Dermis microvascular lymphatic vessel endothelial cell (primary cell): ENCODE measurements at regions not wholly inside any gene's neighbourhood (a gene's known extent, or its start where the extent isn't known, plus 50 kb on each side); places are given as distances from the start of the nearest gene placed in this dataset.
"Not testable (repeated sequence)": the region's sequence is repeated elsewhere in the genome, so short reads cannot be mapped to it uniquely, and the experiment has no call there.

ENCODE experiments used
- DNase-seq, 2 donors: peaks; one replicate each; pipeline versions ENCODE4 v3.0.0 to v3.0.0-alpha.2; 2010; ENCODE audit warnings: low read depth in 2 of 2

- not testable (repeated sequence) for DNase-seq
Observed at GRCh38 chr18:78829026-78829425, 150.6 kb upstream of the SALL3 start.

DNA sequence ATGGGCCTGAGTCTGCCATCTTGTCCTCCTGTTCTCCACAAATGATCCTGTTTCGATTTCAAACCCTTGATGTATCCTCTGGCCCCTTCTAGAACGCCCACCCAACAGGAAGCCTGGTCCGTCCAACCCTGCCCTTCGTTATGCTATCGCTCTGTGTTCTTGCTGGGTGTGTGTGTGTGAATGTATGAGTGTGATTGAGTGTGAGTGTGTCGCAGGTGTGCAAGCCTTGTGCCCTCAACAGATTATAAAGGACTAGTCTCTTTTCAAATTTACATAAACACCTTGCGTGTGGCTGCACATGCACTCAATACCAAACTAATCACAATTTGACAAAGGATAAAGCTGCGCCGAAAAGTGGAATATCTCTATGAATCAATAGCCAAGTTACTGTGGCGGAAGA lies 149.5 kb upstream of the SALL3 start:
- no peak for DNase-seq

GRCh38 chr18:78830826-78831225 lies 148.8 kb upstream of the SALL3 start:
- DNase-seq: no peak

GRCh38 chr18:78831603-78832002 lies 148.0 kb upstream of the SALL3 start:
- no peak for DNase-seq

- no peak for DNase-seq
Observed at GRCh38 chr18:78833833-78834232, 145.8 kb upstream of the SALL3 start.

- DNase-seq: no peak
Observed at GRCh38 chr18:78836838-78837237, 142.8 kb upstream of the SALL3 start.

DNA sequence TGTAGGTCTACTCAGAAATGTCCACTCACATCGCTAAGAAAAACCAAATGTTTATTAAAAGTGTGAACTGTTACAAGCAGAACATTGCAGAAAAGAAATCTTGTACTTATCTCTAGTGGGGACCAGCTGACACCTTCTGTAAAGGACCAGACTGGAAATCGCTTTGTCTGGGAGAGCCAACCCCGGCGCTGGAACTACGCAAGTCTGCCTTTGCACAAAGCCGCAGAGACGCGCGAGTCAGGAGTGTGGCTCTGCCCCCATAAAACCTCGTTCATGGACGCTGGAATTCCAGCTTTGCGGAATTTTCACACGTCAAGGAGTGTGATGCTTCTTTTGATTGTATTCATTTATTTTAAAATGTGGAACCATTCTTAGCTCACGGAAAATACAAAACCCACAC lies 141.9 kb upstream of the SALL3 start:
- DNase-seq: no peak

DNA sequence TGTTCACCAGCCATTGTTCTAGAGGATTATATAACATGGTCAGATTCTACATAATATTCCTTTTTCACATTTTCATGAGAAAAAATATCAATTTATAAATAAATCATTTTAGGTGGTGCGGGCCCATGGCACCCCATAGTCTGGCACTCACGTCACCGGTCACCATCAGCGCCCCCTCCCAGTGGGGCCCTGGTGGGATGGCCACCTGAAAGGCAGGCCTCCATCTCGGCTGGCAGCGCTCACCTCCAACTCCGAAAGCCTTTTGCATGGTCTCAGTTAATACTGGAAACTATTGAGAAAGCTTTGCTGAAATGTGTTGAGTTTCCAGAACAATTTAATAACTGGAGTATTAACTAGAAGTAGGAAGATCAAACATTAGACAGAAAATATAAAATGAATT lies 141.4 kb upstream of the SALL3 start:
- DNase-seq: no peak

GRCh38 chr18:78849046-78849445 lies 130.6 kb upstream of the SALL3 start:
- no peak for DNase-seq

GRCh38 chr18:78849458-78849857 lies 130.2 kb upstream of the SALL3 start:
- DNase-seq: no peak

DNA sequence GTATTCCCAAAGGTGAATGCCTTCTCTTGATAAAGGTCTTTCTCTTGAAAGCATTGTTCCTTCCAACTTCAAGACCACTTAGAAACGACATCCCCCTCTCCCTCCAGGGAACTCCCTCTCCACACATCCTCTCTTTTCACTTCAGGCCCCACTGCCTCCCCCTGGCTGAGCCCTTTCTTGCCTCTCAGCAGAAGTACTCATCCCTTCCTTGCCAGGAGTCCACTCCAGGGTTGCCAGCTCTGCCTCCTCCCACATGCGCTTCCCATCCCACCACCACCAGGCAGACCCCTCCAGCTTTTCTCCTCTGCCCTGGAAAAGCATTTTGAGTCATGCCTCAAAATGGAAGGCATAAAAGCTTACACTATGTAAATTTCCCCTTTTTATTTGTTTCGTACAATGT lies 126.3 kb upstream of the SALL3 start:
- no peak for DNase-seq

DNA sequence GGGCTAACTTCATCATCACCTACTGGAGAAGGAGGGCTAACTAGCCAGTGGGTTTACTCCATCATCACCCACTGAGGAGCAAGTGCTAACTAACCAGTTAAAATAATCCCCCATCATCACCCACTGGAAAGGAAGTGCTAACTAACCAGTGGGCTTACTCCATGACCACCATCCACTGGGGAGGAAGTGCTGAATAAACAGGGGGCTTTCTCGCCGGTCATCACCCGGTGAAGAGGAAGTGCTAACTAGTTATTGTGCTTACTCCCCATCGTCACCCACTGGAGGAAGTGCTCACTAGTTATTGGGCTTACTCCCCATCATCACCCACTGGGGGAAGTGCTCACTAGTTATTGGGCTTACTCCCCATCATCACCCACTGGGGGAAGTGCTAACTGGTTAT lies 124.4 kb upstream of the SALL3 start:
- no peak for DNase-seq

DNA sequence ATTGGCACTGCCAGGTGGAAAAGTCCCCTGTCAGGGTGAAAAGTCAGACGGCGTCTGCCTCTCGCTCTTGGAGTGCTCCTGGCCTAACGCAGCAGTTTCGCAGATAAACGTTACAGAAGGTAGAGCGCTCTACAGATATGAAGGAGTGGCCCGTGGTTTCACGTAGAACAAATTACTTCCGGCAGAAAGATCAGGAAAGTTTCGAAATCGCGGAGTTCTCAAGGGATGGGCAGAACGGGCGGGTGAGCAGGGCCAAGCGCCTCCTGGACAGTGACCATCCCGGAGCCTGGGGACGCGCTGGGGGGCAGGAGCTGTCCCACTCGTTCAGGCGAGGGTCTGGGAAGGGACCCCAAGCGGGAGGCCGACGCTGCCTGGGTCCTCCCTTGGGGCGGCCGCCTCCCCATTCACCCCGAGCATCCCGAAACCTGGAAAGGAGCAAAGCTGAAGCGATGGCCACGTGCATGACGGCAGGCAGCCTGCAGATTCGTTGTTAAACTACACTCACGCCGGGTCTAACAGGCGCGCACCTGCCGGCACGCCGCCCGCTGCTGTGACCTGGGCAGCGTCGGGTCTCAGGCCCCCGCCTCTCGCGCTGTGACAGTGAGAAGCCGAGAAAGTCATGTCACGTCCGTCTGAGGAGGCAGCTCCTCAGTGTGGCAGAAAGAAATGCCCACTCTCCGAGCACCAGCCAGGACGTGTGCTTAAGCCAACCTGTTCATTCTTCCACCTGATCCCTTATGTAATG lies 122.9 kb upstream of the SALL3 start:
- no peak for DNase-seq

DNA sequence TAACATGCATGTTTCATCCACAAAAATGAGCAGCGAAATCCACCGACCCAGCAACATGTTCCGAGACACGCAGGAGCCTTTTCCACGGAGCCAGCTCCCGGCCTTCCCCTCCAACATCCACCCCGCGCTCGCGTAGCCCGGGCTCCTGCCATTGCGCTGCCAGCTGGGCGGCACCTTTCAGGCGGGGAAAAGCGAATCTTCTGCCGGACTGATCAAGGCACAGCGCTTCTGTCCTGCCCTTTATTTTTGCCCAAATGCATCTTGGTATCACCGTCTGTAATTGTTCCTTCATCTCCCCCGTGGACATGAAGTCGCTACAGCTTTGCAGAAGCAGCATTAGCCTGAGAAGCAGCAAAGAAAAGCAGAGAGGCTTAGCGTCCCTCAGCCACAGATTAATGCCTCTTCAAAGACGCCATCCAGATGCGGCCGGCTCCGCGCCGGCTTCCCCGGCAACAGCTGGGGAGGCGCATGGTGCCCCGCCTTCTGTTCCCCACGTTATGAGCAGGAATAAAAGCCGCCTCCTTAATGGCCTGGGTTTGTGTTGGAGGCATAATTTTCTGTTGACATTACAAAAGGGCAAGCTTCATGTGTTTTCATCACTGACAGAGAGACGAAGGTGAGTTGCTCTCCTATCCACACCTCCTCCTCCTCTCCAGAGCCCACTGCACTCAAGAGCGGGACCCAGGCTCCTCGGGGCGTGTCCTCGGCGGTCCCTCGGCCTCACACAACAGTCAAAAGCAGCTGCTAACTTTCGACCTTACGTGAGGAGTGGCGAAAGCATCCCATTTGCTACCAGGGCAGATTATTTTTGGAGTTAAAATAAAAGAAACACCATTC lies 122.1 kb upstream of the SALL3 start:
- DNase-seq: no peak

DNA sequence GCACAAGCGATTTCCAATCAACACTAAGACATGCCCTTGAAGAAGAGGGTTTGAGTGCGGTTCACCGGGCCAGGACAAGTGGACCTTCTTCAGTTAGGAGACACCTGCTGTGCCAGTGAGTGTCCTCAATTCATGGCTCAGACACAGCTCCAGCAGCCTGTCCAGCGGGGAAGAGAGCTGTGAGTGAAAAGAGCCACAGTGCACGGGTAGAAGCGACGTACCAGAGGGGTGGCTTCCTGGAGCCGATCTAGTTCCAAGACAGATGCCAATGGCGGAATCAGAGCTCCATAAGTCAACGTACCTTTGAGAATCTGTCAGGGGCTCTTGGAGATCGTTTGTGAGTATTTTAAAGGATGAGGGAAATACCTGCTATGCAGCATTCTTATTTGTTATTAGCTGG lies 119.9 kb upstream of the SALL3 start:
- DNase-seq: no peak

- DNase-seq: no peak
Observed at GRCh38 chr18:78860117-78860516, 119.5 kb upstream of the SALL3 start.

DNA sequence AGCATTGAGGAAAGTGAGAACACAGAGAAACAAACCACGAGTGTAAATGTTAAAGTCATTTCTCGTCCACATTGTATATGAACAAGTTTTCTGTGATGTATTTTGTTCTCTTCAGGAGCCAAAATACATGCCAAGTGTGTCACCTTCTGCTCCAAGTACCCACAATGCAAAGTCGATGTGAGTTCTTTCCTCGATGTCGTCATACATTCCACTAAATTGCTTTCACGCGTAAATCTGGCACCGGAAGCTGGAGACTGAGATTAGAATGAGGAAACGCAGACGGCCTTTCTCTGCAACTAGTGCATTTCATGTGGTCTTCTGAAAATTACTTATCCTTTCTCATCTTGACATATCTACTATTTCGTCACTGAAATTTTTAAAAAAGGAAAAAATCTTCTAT lies 118.5 kb upstream of the SALL3 start:
- DNase-seq: no peak

DNA sequence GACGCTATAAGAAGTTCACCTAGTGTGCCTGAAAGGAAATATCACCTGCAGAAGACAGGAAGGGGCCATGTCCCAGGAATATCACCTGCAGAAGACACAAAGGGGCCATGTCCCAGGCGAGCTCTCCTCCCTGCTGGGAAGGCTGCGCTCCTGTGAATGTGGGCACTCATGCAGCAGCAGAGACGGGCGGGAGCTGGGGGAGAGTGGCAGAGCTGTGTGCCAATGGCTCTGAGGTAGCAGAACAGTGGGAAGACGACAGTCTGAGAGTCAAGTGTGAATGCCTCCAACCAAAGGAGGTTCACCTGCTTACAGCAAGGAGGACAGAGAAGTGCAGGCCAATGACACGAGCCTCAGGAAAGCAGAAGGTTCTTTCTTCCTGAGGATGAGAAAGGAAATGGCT lies 117.9 kb upstream of the SALL3 start:
- no peak for DNase-seq

GRCh38 chr18:78862395-78862794 lies 117.2 kb upstream of the SALL3 start:
- DNase-seq: no peak

DNA sequence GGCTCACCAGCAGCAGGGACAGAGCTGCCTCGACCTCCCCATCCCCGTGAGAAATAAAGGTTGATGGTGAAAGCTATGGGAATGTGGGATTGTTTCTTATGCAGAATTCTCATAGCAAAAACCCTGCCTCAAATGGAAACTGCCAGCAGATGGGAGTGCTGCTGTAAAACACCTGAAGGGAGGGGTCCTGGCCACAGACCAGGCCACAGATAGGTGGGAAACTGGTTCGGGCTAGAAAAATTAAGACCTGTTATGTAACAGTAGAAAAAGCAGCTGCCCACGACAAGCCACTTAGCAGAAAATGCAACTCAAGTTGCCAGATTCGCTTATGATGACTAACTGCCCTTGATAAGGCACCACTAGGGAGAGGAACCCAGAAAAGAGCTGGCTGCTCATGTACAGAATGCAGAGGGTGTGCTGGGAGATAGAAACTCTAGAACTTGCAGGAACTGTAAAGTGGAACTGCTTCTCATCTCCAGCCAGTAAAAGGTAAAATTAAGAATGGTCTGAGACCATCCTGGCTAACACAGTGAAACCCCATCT lies 114.5 kb upstream of the SALL3 start:
- DNase-seq: no peak

- no peak for DNase-seq
Observed at GRCh38 chr18:78865771-78866310, 113.8 kb upstream of the SALL3 start.

DNA sequence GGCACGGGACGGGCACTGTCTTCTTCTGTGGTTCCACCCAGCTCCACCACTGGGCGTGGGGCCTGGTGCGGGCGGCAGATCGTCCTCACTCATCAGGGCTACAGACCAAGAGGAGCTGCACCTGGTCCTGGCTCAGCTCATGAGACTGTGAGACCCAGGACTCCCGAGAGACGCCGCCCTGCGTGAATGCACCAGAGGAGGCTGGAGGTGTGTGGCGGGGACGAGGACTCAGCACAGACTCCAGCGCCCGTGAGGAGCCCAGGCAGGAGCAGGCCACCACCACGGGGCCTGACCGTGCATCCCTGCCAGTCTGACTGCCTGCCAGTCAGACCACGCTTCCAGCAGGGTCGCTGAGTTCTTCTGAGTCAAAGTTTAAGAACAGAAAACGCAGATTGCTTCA lies 112.5 kb upstream of the SALL3 start:
- DNase-seq: no peak
